Limb (tissue), 2 donors: ENCODE measurements at regions not wholly inside any gene's neighbourhood (a gene's known extent, or its start where the extent isn't known, plus 50 kb on each side); places are given as distances from the start of the nearest gene placed in this dataset.
"Not testable (repeated sequence)": the region's sequence is repeated elsewhere in the genome, so short reads cannot be mapped to it uniquely, and the experiment has no call there.

Experiments
- DNase-seq, 2 donors: peaks; one replicate each; pipeline ENCODE4 v3.0.0-alpha.2; 2016; ENCODE audit errors: extremely low spot score in 2 of 2

DNA sequence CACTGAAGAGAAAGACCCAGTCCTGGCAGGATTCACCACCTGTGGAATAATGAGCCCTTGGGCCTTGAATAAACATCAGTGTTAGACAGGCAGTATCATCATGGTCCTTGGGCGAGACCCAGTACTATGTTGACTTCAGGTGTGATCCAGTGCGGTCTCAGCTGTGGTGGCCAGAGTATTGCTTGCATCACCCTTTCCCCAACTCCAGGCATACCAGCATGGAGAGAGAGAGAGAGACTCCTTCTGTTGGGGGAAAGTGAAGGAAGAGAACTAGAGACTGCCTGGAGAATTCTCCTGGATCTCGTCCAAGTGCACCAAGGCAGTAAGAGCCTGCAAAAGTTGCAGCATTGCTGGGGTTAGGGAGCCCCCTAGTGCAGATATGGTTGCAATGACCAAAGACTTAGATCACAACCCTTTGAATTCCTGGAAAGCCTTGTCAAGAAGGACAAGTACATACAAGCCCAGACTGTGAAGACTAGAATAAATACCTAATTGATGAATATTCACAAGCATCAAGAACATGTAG lies 61.1 kb upstream of the VAMP7 start:
- DNase-seq = peak; percentile 35 to 53

DNA sequence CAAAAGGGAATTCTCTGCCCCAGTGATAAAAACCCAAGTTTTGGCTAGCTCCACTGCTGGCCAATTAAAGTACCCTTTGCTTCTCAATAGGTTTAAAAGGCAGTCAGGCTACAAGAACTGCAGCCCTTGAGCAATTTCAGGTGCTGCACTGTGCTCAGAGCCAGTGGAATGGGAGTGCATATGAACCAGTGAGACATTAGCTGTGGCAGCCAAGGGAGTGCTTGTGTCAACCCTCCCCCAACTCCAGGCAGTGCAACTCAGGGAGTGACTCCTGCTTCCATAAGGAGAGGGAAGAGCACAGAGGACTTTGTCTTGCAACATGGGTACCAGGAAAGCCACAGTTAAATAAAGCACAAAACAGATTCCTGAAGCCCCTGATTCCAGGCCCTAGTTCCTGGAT lies 61.6 kb upstream of the VAMP7 start:
- no peak for DNase-seq

DNA sequence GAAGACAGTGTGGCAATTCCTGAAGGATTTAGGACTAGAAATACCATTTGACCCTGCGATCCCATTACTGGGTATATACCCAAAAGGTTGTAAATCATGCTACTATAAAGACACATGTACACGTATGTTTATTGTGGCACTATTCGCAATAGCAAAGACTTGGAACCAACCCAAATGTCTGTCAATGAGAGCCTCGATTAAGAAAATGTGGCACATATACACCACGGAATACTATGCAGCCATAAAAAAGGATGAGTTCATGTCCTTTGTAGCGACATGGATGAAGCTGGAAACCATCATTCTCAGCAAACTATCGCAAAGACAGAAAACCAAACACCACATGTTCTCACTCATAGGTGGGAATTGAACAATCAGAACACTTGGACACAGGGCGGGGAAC lies 66.8 kb upstream of the VAMP7 start:
- not testable (repeated sequence) for DNase-seq

DNA sequence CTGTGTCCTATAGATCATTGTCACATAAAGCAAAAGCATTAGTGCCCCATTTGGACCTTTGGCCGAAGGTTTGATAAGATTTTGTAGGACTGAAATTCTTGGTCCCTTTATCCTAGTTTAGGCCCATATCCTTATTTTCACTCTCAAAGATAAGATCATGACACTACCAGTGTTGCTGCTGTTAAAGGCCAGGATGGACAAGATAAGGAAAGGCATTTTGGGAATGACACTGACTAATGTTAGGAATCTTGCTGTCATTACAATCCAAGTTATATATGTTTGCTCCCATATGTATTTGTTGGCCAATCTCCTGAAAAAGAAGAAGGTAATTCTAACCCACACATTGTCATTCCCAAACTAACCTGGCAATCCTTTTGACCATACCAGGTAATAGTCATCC lies 101.3 kb upstream of the VAMP7 start:
- no peak for DNase-seq

DNA sequence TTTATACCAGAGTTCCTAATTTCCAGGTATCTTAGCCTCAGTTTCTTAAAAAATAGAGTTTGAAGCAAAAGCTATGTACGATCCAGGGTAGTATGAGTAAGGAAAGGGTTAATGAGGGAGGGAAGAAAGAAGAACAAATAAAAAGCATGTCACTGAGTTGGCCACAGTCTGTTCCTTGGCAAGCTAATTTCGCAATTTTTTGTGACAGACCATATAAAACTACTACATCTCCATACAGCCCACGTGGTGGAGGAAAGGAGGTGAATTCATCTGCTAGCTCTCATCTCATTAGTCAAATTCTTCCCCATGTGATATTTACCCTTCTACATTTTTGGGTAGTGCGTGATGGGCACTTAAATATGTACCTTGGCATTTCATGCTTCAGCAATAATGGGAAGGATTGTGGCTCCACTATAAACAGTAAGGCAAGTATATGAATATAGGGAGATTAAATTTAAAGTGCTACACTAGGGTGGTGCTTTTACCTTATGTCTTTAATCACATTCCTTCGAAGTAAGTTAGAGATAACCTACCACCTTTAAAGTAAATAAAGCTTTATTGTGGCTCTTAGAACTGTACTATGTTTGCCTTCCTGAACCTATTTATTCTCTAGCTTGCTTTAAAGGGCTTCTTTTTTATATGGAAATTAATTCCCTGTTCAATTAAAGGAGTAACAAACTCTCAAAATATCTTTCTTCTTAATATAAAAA lies 102.1 kb upstream of the VAMP7 start:
- DNase-seq = no peak

DNA sequence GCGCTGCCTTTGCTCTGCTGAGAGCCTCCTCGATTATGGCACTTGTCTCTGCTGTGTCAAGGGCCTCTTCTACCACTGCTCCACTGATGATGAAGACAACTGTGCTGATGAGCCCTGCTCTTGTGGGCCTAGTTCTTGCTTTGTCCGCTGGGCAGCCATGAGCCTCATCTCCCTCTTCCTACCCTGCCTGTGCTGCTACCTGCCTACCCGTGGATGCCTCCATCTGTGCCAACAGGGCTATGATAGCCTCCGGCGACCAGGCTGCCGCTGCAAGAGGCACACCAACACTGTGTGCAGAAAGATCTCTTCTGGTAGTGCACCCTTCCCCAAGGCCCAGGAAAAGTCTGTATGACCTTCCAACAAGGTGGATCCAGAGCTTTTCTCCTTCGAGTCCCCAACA lies 106.8 kb upstream of the VAMP7 start:
- DNase-seq = no peak

DNA sequence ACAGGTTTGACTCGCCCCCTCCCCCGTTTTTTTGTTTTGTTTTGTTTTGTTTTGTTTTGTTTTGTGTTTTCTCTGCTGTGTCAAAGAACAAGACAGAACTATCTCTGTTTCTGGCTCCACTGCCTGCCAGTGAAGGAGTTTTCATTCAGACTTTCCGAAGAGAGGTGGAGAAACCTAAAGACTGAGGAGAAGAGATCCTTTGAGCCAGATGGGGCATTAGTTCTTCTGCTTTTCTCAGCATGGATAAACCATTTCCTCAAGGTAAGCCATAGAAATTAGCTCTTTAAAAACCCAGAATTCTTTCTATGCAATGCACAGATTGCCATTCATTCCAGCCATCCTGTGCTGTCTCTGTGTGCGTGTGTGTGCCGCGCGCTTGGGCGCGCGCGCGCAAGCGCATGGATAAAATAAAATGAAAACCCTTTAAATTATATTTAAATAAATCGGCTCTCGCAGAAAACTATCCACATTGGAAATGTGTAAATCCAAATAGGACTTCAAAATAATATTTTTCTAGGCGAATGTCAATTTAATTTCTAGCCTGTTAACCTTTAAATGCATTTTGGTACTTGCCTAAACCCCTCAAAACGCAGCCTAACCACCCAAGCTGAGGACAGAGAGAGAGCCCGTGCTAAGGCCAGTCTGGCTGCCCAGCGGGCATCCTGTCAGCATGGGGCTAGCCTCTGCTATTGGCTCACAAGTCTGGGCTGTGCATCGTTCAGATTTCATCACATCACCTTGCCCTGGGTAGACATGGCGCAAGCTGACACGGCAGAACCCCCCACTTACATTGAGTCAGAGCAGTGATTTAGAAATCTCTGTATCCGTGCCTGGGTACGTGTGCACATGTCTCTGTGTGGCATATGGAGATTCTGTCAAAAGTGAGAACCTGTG lies 113.0 kb upstream of the VAMP7 start:
- DNase-seq = peak in 1 of 2 donors; percentile 27

DNA sequence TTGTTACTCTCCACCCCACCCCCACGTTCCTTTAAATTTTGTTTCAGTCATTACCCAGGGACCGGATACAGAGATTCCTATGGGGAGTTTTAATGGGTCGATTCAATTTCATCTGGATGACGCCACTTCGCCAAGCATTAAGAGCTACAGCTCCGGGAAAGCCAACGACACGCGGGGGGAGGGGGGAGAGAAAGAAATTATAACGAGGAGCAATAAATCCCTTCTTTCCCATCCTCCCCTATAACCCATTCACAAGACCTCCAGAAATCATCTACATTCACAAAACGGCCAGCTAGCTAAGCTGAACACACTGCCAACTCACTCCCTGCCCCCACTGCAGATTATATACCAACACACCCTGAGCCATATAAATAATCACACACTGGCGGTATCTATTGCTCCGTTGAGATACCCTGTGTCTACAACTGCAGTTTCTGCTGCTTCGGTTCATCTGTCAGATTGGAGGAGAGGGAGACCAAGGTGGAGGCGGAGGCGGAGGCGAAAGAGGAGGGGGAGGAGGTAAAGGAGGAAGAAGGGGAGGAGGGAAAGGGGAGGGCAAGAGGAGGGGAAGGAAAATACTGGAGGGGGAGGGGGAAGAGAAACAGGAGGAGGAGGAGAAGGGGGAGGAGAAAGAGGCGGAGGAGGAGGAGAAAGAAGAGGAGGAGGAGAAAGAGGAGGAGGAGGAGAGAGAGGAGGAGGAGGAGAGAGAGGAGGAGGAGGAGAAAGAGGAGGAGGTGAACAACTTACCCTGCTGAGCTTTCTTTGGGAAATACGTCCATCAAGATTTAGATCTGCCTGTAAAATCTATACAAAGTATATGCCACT lies 113.9 kb upstream of the VAMP7 start:
- peak; percentile 45 to 68 for DNase-seq

DNA sequence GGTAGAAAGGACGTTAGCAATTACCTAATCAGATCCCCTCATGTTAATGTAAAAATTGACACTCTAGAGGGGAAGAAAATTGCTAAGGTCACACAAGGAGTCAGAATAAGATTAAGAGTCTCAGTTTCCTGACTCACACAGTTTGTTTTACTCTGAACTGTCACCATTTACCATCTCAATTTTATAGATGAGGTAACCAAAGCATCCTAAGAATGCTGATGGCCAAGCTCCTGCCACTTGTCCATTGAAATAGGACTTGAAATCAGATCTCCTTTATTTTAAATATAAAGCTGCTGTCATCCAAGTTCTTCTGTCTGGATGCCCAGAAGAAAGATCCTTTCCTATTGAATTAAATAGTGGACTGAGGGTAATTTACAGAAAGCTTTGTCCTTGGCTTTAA lies 114.8 kb upstream of the VAMP7 start:
- DNase-seq = no peak

DNA sequence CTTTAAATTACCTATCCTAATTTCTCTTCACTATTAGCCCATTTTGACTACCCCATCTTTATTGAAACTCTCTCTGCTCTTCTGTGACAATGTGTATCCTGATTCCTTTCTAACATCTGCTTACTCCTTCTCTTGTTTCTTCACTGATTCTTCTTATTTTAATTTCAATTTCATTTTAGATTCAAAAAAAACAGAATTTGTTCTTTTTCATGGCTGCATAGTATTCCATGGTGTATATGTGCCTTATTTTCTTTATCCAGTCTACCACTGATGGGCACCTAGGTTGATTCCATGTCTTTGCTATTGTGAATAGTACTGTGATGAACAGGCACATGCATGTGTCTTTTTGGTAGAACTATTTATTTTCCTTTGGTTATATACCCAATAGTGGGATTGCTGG lies 120.0 kb upstream of the VAMP7 start:
- DNase-seq = no peak

DNA sequence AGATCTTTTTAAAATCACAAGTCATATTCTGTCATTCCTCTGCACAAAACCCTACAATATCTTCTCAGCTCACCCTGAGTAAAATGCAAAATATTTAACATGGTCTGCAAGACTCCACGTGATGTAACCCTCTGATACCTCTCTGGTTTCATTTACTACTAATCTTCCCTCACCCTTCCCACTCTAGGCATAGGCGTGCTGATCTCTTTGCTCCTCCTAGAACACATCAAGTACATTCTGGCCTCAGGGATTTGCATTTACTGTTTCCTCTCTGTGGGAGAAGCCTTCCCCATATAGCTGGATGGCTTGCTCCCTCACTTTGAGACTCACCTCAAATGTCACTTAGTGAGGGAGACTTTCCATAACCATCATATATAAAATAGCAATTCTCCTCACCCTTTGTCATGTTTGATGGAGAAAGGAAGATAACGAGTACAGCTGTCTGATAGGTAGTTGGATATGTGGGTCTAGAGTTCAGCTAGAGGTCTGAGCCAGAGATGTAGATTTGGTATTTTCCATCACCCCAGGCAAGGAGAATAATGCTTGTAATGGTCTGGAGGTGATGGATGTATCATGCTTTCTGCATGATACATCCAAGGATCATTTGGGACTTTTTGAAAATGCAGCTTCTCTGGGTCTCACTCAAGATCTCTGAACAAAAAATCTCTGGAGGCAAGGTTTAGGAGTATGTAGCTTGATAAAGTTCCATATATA lies 123.9 kb upstream of the VAMP7 start:
- no peak for DNase-seq

DNA sequence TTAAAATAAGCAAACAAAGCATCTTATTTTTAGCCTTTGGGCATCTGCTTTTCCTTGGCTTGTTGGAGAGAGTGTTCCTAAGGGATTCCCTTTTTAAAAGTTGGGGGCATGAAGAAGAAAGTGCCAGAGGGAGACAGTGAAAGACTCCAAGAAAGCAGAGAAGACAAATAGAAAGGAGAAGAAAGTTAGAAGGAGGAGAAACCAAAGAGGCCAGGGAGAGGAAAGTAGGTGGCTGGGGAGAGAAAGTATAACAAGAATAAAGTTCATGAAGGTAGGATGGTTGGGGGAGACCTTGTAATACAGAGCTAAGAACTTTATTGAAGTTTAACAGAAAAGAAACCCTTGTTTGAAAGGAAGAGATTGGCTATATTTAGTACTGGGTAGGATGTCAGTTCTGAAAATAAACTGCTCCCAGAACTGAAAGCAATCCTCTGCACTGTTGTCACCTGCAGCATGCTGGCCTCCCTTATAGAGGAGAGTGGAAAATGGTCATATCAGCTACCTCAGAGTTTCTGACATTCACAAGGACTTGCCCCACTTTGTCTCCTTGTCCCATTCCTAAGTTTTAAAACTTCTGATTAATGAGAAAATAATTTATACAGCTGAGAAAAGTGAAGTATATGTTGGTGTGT lies 125.3 kb upstream of the VAMP7 start:
- no peak for DNase-seq

DNA sequence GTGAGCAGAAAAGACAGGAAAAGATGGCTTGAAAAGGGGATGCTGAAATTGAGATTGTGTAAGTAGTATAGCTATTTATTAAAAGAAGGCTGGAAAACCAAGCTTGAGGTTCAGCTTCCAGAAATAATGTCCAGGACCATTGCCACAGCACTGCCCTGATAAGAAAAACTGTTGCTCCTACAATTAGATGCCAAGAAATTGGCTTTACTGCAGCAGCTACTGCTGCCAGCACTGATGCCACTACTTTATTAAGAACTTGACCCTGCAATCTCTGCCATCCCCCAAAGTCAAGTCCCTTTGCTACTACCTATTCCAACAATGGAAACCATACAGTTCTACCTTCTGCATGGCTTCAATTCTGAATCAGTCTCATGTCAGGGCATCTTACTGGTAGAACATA lies 130.0 kb upstream of the VAMP7 start:
- no peak for DNase-seq

DNA sequence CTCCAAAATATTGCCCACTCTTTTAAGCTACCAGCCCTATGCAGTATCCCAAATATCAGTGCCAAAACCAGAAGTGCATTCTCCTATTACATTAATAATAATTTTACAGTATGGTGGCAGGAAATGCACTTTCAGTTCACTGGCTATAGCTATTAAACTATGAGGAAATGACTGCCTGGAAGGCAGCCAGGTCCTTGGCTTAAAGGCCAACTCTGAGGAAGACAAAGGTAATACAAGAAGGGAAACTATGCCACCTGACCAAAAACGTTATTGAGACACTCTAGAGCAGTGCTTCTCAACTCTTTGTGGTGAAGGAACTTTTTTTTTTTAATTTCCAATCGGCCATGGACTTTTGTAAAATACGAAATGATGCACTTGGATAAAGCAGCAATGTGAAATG lies 133.6 kb upstream of the VAMP7 start:
- DNase-seq = no peak

DNA sequence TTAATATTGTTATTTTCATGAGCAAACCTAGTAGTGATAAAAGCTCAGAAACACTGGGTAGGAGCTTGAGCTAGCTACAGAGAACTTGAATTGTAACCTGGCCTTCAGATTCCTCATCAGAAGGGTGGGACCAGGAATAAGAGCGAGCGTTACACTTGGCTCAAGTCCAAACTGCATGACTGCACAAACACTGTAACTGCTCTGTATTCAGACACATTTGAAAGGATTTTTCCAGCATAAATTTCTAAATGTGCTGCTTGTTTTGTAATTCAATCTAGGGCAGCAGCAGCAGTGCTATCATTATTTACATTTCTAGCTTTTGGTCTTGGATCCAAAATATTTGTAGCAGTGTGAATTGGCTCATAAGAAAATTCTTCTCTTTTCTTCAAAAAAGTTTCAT lies 133.0 kb upstream of the TMLHE start:
- peak; percentile 18 to 33 for DNase-seq

DNA sequence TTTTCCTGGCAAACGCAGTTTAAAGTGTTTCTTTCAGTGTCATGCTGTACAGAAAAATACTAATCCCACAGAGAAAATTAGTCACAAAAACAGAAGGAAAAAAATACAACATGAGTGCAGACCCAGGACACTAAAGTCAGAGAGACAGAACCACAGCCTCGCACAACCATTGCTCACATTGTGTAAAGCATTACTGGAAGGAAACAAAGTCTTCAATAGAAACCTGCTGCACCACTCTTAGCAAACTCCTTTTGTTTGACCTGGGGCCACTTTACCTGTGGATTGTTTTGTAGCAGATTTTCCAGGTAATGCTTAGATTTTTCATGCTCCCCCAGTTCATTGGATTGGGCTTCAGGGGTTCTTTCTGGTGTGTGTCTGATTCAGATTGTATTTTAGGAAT lies 131.8 kb upstream of the TMLHE start:
- DNase-seq = no peak

DNA sequence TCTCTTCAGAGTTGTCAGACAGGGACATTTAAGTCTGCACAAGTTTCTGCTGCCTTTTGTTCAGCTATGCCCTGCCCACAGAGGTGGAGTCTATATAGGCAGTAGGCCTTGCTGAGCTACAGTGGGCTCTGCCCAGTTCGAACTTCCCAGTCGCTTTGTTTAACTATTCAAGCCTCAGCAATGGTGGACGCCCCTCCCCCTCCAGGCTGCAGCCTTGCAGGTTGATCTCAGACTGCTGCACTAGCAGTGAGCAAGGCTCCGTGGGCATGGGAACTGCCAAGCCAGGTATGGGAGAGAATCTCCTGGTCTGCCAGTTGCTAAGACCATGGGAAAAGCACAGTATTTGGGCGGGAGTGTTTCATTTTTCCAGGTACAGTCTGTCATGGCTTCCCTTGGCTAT lies 115.6 kb upstream of the TMLHE start:
- DNase-seq = not testable (repeated sequence)

DNA sequence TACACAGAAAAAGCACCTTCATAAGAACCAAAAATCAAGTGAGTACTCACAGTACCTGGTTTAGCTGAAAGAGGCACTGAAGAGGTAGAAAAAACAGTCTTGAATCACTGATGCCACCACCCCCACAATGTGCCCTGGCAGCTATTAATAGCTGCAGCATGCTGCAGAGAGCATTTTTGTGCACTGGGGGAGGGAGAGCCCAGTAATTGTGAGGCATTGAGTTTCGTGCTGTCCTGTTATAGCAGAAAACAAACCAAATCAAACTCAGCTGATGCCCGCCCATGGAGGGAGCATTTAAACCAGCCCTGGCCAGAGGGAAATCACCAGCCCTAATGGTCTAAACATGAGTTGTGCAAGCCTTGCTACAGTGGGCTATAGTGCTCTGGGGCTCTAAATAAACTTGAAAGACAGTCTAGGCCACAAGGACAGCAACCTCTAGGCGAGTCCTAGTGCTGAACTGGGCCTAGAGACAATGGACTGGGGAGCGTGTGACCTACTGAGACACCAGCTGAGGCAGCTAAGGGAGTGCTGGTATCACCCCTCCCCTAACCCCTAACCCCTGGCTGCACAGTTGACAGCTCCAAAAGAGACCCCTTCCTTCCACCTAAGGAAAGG lies 106.3 kb upstream of the TMLHE start:
- DNase-seq = no peak

DNA sequence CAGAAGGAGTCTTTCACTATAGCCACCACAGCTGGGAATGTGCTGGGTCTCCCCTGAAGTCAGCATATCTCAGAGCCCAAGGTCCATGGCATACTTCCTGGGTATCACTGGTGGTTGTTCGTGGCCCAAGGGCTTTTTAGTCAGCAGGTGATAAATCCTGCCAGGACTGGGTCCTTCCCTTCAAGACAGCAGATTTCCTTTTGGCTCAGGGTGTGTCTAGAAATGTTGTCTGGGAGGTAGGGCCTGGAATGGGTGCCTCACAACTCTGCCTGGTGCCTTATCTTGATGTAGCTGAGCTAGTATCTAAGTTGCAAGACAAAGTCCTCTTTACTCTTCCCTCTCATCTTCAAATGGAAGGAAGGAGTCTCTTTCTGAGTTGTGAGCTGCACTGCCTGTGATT lies 102.4 kb upstream of the TMLHE start:
- DNase-seq = no peak

DNA sequence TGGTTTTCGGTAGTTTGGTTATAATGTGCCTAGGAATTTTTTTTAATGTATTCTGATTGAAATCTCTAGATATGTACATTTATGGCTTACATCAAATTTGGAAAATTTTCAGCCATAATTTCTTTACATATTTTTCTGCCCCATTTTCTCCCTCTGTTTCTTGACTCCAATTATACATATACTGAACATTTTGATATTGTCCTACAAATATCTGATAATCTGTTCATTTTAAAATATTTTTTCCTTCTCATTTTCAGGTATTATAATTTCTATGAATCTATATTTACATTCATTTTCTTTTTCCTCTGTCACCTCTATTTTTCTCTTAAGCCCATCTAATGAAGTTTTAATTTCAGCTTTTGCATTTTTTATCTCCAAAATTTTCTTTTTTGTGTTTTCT lies 82.7 kb upstream of the TMLHE start:
- DNase-seq = no peak
